ENCODE measurements at regions not wholly inside any gene's neighbourhood (a gene's known extent, or its start where the extent isn't known, plus 50 kb on each side); places are given as distances from the start of the nearest gene placed in this dataset.
A peak's percentile ranks its signal among the peaks of the same experiment; 100 is the strongest.
"Not testable (repeated sequence)": the region's sequence is repeated elsewhere in the genome, so short reads cannot be mapped to it uniquely, and the experiment has no call there.

GRCh38 chr10:62704121-62704520 lies 100.4 kb upstream of the ADO start:
- H3K4me3 ChIP-seq (ENCODE audit: control insufficient read depth in 1 of 7, extremely low read depth in 1 of 7, insufficient read depth in 4 of 7, low read depth in 2 of 7, low read length in 6 of 7); POLR2A ChIA-PET; H3K36me3 ChIP-seq (ENCODE audit: control insufficient read depth in 4 of 4, insufficient read depth in 4 of 4, low read length in 3 of 4); H3K27me3 ChIP-seq (replicated peaks in 2 of 5; ENCODE audit: control insufficient read depth in 4 of 5, insufficient read depth in 5 of 5, low read length in 4 of 5); DNase-seq; H3K27ac ChIP-seq (ENCODE audit: insufficient read depth in 1 of 2, low read depth in 1 of 2, low read length in 2 of 2, poor library complexity in 1 of 2, severe bottlenecking in 2 of 2): not testable (repeated sequence)
- WGBS (ENCODE audit: insufficient coverage) = 93% methylated on average over 2 of the region's 3 CpGs
- CTCF ChIA-PET = interaction anchor here (1.3 kb wide), 1 partner anchor 18 kb away, joined by 4 read pairs; no protein-coding TSS in a partner anchor
- H3K4me1 ChIP-seq (ENCODE audit: control extremely low read depth in 1 of 4, control insufficient read depth in 4 of 4, insufficient read depth in 4 of 4, low read length in 3 of 4) = peaks cover 0 to 11% (median 3%) of the 10 kb centered on the region in 4 experiments
- peaks cover 0 to 14% (median 5%) of the 10 kb centered on the region in 5 experiments for H3K9me3 ChIP-seq (ENCODE audit: control extremely low read depth in 1 of 5, control insufficient read depth in 4 of 5, insufficient read depth in 2 of 5, low read depth in 1 of 5, low read length in 4 of 5)

- no peak overlapping the region for H3K27ac ChIP-seq (ENCODE audit: insufficient read depth in 1 of 2, low read depth in 1 of 2, low read length in 2 of 2, poor library complexity in 1 of 2, severe bottlenecking in 2 of 2)
- 100% methylated on average over 2 of the region's 2 CpGs for WGBS (ENCODE audit: insufficient coverage)
- H3K27me3 ChIP-seq (replicated peaks in 2 of 5; ENCODE audit: control insufficient read depth in 4 of 5, insufficient read depth in 5 of 5, low read length in 4 of 5) = no peaks in the 10 kb centered on the region
- no peak overlapping the region for H3K4me3 ChIP-seq (ENCODE audit: control insufficient read depth in 1 of 7, extremely low read depth in 1 of 7, insufficient read depth in 4 of 7, low read depth in 2 of 7, low read length in 6 of 7)
- POLR2A ChIA-PET = no interaction called here
- peaks cover 0 to 20% (median 3%) of the 10 kb centered on the region in 4 experiments for H3K4me1 ChIP-seq (ENCODE audit: control extremely low read depth in 1 of 4, control insufficient read depth in 4 of 4, insufficient read depth in 4 of 4, low read length in 3 of 4)
- H3K9me3 ChIP-seq (ENCODE audit: control extremely low read depth in 1 of 5, control insufficient read depth in 4 of 5, insufficient read depth in 2 of 5, low read depth in 1 of 5, low read length in 4 of 5) = peaks cover 0 to 5% (median 2%) of the 10 kb centered on the region in 5 experiments
- no peak for DNase-seq
- CTCF ChIA-PET = no interaction called here
- H3K36me3 ChIP-seq (ENCODE audit: control insufficient read depth in 4 of 4, insufficient read depth in 4 of 4, low read length in 3 of 4) = no peaks in the 10 kb centered on the region
These were observed 98.7 kb upstream of the ADO start for GRCh38 chr10:62705789-62706188.

GRCh38 chr10:62707810-62708209 lies 96.7 kb upstream of the ADO start:
- WGBS (ENCODE audit: insufficient coverage) = 83% methylated on average over 1 of the region's 2 CpGs

GRCh38 chr10:62708569-62708968 lies 96.0 kb upstream of the ADO start:
- H3K27me3 ChIP-seq (replicated peaks in 2 of 5; ENCODE audit: control insufficient read depth in 4 of 5, insufficient read depth in 5 of 5, low read length in 4 of 5) = no peaks in the 10 kb centered on the region
- peaks cover 0 to 4% (median 0%) of the 10 kb centered on the region in 5 experiments for H3K9me3 ChIP-seq (ENCODE audit: control extremely low read depth in 1 of 5, control insufficient read depth in 4 of 5, insufficient read depth in 2 of 5, low read depth in 1 of 5, low read length in 4 of 5)
- DNase-seq = no peak
- no peaks in the 10 kb centered on the region for H3K36me3 ChIP-seq (ENCODE audit: control insufficient read depth in 4 of 4, insufficient read depth in 4 of 4, low read length in 3 of 4)
- ChIA-PET CTCF (no interaction called here), POLR2A (no interaction called here)
- no peak overlapping the region for H3K27ac ChIP-seq (ENCODE audit: insufficient read depth in 1 of 2, low read depth in 1 of 2, low read length in 2 of 2, poor library complexity in 1 of 2, severe bottlenecking in 2 of 2)
- no peak overlapping the region for H3K4me3 ChIP-seq (ENCODE audit: control insufficient read depth in 1 of 7, extremely low read depth in 1 of 7, insufficient read depth in 4 of 7, low read depth in 2 of 7, low read length in 6 of 7)
- WGBS (ENCODE audit: insufficient coverage) = 0% methylated on average over 1 of the region's 4 CpGs
- H3K4me1 ChIP-seq (ENCODE audit: control extremely low read depth in 1 of 4, control insufficient read depth in 4 of 4, insufficient read depth in 4 of 4, low read length in 3 of 4) = peaks cover 0 to 20% (median 3%) of the 10 kb centered on the region in 4 experiments

More at GRCh38 chr10:62707810-62708209, 96.7 kb upstream of the ADO start:
- H3K4me3 ChIP-seq (ENCODE audit: control insufficient read depth in 1 of 7, extremely low read depth in 1 of 7, insufficient read depth in 4 of 7, low read depth in 2 of 7, low read length in 6 of 7) = no peak overlapping the region
- peaks cover 0 to 20% (median 3%) of the 10 kb centered on the region in 4 experiments for H3K4me1 ChIP-seq (ENCODE audit: control extremely low read depth in 1 of 4, control insufficient read depth in 4 of 4, insufficient read depth in 4 of 4, low read length in 3 of 4)
- no peak overlapping the region for H3K27ac ChIP-seq (ENCODE audit: insufficient read depth in 1 of 2, low read depth in 1 of 2, low read length in 2 of 2, poor library complexity in 1 of 2, severe bottlenecking in 2 of 2)
- ChIA-PET POLR2A (no interaction called here), CTCF (interaction anchor here (1.0 kb wide), 1 partner anchor 49 kb away, joined by 3 read pairs; no protein-coding TSS in a partner anchor)
- H3K36me3 ChIP-seq (ENCODE audit: control insufficient read depth in 4 of 4, insufficient read depth in 4 of 4, low read length in 3 of 4) = no peaks in the 10 kb centered on the region
- DNase-seq = no peak
- peaks cover 0 to 4% (median 0%) of the 10 kb centered on the region in 5 experiments for H3K9me3 ChIP-seq (ENCODE audit: control extremely low read depth in 1 of 5, control insufficient read depth in 4 of 5, insufficient read depth in 2 of 5, low read depth in 1 of 5, low read length in 4 of 5)
- no peaks in the 10 kb centered on the region for H3K27me3 ChIP-seq (replicated peaks in 2 of 5; ENCODE audit: control insufficient read depth in 4 of 5, insufficient read depth in 5 of 5, low read length in 4 of 5)

GRCh38 chr10:62709200-62709599 lies 95.3 kb upstream of the ADO start:
- Histone ChIP-seq H3K9me3 (ENCODE audit: control extremely low read depth in 1 of 5, control insufficient read depth in 4 of 5, insufficient read depth in 2 of 5, low read depth in 1 of 5, low read length in 4 of 5) (peaks cover 0 to 4% (median 0%) of the 10 kb centered on the region in 5 experiments), H3K4me3 (ENCODE audit: control insufficient read depth in 1 of 7, extremely low read depth in 1 of 7, insufficient read depth in 4 of 7, low read depth in 2 of 7, low read length in 6 of 7) (no peak overlapping the region), H3K36me3 (ENCODE audit: control insufficient read depth in 4 of 4, insufficient read depth in 4 of 4, low read length in 3 of 4) (no peaks in the 10 kb centered on the region), H3K4me1 (ENCODE audit: control extremely low read depth in 1 of 4, control insufficient read depth in 4 of 4, insufficient read depth in 4 of 4, low read length in 3 of 4) (peaks cover 0 to 20% (median 3%) of the 10 kb centered on the region in 4 experiments), H3K27ac (ENCODE audit: insufficient read depth in 1 of 2, low read depth in 1 of 2, low read length in 2 of 2, poor library complexity in 1 of 2, severe bottlenecking in 2 of 2) (no peak overlapping the region), H3K27me3 (replicated peaks in 2 of 5; ENCODE audit: control insufficient read depth in 4 of 5, insufficient read depth in 5 of 5, low read length in 4 of 5) (no peaks in the 10 kb centered on the region)
- ChIA-PET CTCF (no interaction called here), POLR2A (no interaction called here)
- DNase-seq = no peak
- 100% methylated on average over 2 of the region's 3 CpGs for WGBS (ENCODE audit: insufficient coverage)

GRCh38 chr10:62710182-62710581 lies 94.3 kb upstream of the ADO start:
- CTCF ChIA-PET = no interaction called here
- POLR2A ChIA-PET = no interaction called here
- Histone ChIP-seq H3K27ac (ENCODE audit: insufficient read depth in 1 of 2, low read depth in 1 of 2, low read length in 2 of 2, poor library complexity in 1 of 2, severe bottlenecking in 2 of 2) (no peak overlapping the region), H3K4me3 (ENCODE audit: control insufficient read depth in 1 of 7, extremely low read depth in 1 of 7, insufficient read depth in 4 of 7, low read depth in 2 of 7, low read length in 6 of 7) (no peak overlapping the region), H3K4me1 (ENCODE audit: control extremely low read depth in 1 of 4, control insufficient read depth in 4 of 4, insufficient read depth in 4 of 4, low read length in 3 of 4) (peaks cover 0 to 20% (median 3%) of the 10 kb centered on the region in 4 experiments), H3K9me3 (ENCODE audit: control extremely low read depth in 1 of 5, control insufficient read depth in 4 of 5, insufficient read depth in 2 of 5, low read depth in 1 of 5, low read length in 4 of 5) (peaks cover 0 to 1% (median 0%) of the 10 kb centered on the region in 5 experiments), H3K27me3 (replicated peaks in 2 of 5; ENCODE audit: control insufficient read depth in 4 of 5, insufficient read depth in 5 of 5, low read length in 4 of 5) (no peaks in the 10 kb centered on the region), H3K36me3 (ENCODE audit: control insufficient read depth in 4 of 4, insufficient read depth in 4 of 4, low read length in 3 of 4) (no peaks in the 10 kb centered on the region)
- no CpG with 5 or more reads among the region's 4 CpGs for WGBS (ENCODE audit: insufficient coverage)
- peak in 1 of 3 donors; percentile 13 for DNase-seq

- DNase-seq = no peak
- Histone ChIP-seq H3K4me1 (ENCODE audit: control extremely low read depth in 1 of 4, control insufficient read depth in 4 of 4, insufficient read depth in 4 of 4, low read length in 3 of 4) (peaks cover 0 to 2% (median 0%) of the 10 kb centered on the region in 4 experiments), H3K4me3 (ENCODE audit: control insufficient read depth in 1 of 7, extremely low read depth in 1 of 7, insufficient read depth in 4 of 7, low read depth in 2 of 7, low read length in 6 of 7) (no peak overlapping the region), H3K27me3 (replicated peaks in 2 of 5; ENCODE audit: control insufficient read depth in 4 of 5, insufficient read depth in 5 of 5, low read length in 4 of 5) (no peaks in the 10 kb centered on the region), H3K36me3 (ENCODE audit: control insufficient read depth in 4 of 4, insufficient read depth in 4 of 4, low read length in 3 of 4) (no peaks in the 10 kb centered on the region), H3K9me3 (ENCODE audit: control extremely low read depth in 1 of 5, control insufficient read depth in 4 of 5, insufficient read depth in 2 of 5, low read depth in 1 of 5, low read length in 4 of 5) (no peaks in the 10 kb centered on the region), H3K27ac (ENCODE audit: insufficient read depth in 1 of 2, low read depth in 1 of 2, low read length in 2 of 2, poor library complexity in 1 of 2, severe bottlenecking in 2 of 2) (no peak overlapping the region)
- CTCF ChIA-PET = no interaction called here
- POLR2A ChIA-PET = no interaction called here
These were observed 89.1 kb upstream of the ADO start for GRCh38 chr10:62715383-62715782.

Data from common myeloid progenitor, CD34-positive (primary cell).